Transverse colon (tissue), 4 donors: ENCODE measurements at regions not wholly inside any gene's neighbourhood (a gene's known extent, or its start where the extent isn't known, plus 50 kb on each side); places are given as distances from the start of the nearest gene placed in this dataset.

Experiments used
- EP300 ChIP-seq: sonication (generic); formaldehyde crosslinking; IDR thresholded peaks from one replicate; pipeline ENCODE4 v1.6.1; 2017; ENCODE audit warnings: antibody characterized with exemption, low read depth
- POLR2A ChIP-seq: fragments of 450-650 bp; IDR thresholded peaks from one replicate; pipeline ENCODE4 v1.6.1; 2016; ENCODE audit warnings: antibody characterized with exemption, mild to moderate bottlenecking, moderate library complexity
- POLR2AphosphoS5 ChIP-seq, 3 donors: sonication (generic); formaldehyde crosslinking; IDR thresholded peaks; one replicate each; pipeline ENCODE4 v1.6.1; 2016; ENCODE audit warnings: antibody characterized with exemption in 3 of 3
- TF ChIP-seq, protein P1 (sequence below), 5 experiments: fragments of 200-600 bp in 3 of 5; fragments of 450-650 bp in 2 of 5; sonication (generic) in 3 of 5; IDR thresholded peaks; 1 replicate in 2 of 5; 2 replicates in 3 of 5; pipeline ENCODE4 v1.5.1; 2016 to 2017; ENCODE audit warnings: antibody characterized with exemption in 5 of 5, inconsistent platforms in 3 of 5, mild to moderate bottlenecking in 2 of 5, moderate library complexity in 1 of 5

DNA sequence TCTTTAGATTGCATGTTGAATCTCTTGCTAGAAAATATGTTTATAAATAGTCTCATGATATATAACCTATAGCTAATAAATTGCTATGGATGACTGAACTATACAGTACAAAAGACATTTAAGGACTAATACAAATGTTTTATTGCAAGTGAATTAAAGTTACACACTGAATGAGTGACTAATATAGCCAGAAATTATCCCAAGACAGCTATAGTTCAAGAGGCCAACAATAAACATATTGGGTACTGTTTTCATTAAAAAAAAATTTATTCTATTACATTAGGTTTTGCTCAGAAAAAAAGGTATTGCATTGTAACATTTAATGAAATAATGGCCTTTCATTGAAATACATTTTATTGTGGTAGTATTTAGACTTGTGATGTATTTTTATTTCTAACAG, 819.1 kb downstream of the TRIML1 start:
- TF ChIP-seq, protein P1, sequence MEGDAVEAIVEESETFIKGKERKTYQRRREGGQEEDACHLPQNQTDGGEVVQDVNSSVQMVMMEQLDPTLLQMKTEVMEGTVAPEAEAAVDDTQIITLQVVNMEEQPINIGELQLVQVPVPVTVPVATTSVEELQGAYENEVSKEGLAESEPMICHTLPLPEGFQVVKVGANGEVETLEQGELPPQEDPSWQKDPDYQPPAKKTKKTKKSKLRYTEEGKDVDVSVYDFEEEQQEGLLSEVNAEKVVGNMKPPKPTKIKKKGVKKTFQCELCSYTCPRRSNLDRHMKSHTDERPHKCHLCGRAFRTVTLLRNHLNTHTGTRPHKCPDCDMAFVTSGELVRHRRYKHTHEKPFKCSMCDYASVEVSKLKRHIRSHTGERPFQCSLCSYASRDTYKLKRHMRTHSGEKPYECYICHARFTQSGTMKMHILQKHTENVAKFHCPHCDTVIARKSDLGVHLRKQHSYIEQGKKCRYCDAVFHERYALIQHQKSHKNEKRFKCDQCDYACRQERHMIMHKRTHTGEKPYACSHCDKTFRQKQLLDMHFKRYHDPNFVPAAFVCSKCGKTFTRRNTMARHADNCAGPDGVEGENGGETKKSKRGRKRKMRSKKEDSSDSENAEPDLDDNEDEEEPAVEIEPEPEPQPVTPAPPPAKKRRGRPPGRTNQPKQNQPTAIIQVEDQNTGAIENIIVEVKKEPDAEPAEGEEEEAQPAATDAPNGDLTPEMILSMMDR (IDR thresholded peaks at IDR 0.05), result no peak
- TF ChIP-seq EP300 (no peak), POLR2AphosphoS5 (IDR thresholded peaks at IDR 0.05) (no peak), POLR2A (no peak)
